ENCODE measurements at regions not wholly inside any gene's neighbourhood (a gene's known extent, or its start where the extent isn't known, plus 50 kb on each side); places are given as distances from the start of the nearest gene placed in this dataset.
"Not testable (repeated sequence)": the region's sequence is repeated elsewhere in the genome, so short reads cannot be mapped to it uniquely, and the experiment has no call there.

- Histone ChIP-seq H3K27ac (no peak overlapping the region), H3K36me3 (no peaks in the 10 kb centered on the region), H3K4me1 (ENCODE audit: low read depth) (no peaks in the 10 kb centered on the region), H3K4me3 (no peak overlapping the region), H3K27me3 (no peaks in the 10 kb centered on the region), H3K9me3 (ENCODE audit: low read depth) (no peaks in the 10 kb centered on the region)
- DNase-seq (ENCODE audit: low read depth in 1 of 2, low spot score in 1 of 2), result no peak
- no peak for TF ChIP-seq CTCF (IDR thresholded peaks at IDR 0.05; ENCODE audit: low read depth, low read length)
These were observed 70.5 kb upstream of the KIT start for GRCh38 chr4:54587107-54587891.

GRCh38 chr4:54588404-54588803 lies 69.4 kb upstream of the KIT start:
- peak in 1 of 2 donors; percentile 17 for DNase-seq (ENCODE audit: low read depth in 1 of 2, low spot score in 1 of 2)
- H3K9me3 ChIP-seq (ENCODE audit: low read depth), result no peaks in the 10 kb centered on the region
- H3K27me3 ChIP-seq, result no peaks in the 10 kb centered on the region
- no peak overlapping the region for H3K27ac ChIP-seq
- no peak overlapping the region for H3K4me3 ChIP-seq
- H3K4me1 ChIP-seq (ENCODE audit: low read depth), result peaks cover 4% of the 10 kb centered on the region
- no peaks in the 10 kb centered on the region for H3K36me3 ChIP-seq
- TF ChIP-seq CTCF (IDR thresholded peaks at IDR 0.05; ENCODE audit: low read depth, low read length), result no peak

- Histone ChIP-seq H3K4me3 (no peak overlapping the region), H3K9me3 (ENCODE audit: low read depth) (no peaks in the 10 kb centered on the region), H3K27ac (no peak overlapping the region), H3K4me1 (ENCODE audit: low read depth) (peaks cover 4% of the 10 kb centered on the region), H3K27me3 (no peaks in the 10 kb centered on the region), H3K36me3 (no peaks in the 10 kb centered on the region)
- DNase-seq (ENCODE audit: low read depth in 1 of 2, low spot score in 1 of 2), result no peak
- TF ChIP-seq CTCF (IDR thresholded peaks at IDR 0.05; ENCODE audit: low read depth, low read length), result no peak
These were observed 68.2 kb upstream of the KIT start for GRCh38 chr4:54589586-54589985.

DNA sequence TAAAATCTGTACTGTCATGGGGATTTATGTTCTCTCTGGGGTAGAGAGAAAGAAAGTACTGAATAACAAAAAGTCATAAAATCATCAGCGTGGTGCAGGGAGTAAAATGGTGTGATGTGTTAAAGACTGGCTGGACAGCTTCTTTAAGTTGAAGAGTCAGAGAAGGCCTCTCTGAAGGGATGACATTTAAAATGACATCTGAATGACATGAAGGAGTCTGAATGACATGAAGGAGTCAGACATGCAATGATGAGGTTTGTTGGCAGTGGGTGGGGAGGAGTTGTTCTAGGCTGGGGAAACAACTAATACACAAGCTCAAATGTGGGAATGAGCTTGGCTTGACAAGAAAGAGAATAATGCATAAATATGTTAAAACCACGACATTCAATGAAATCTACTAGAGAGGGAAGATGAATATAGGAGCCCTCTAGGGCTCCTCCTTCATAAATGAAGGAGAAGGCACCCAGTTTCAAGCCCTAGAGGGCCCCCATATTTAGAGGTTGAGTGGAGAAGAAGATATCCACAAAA lies 63.9 kb upstream of the KIT start:
- Histone ChIP-seq H3K27me3 (no peaks in the 10 kb centered on the region), H3K4me1 (ENCODE audit: low read depth) (peaks cover 13% of the 10 kb centered on the region), H3K9me3 (ENCODE audit: low read depth) (no peaks in the 10 kb centered on the region), H3K36me3 (no peaks in the 10 kb centered on the region), H3K27ac (no peak overlapping the region), H3K4me3 (no peak overlapping the region)
- TF ChIP-seq CTCF (IDR thresholded peaks at IDR 0.05; ENCODE audit: low read depth, low read length), result no peak
- no peak for DNase-seq (ENCODE audit: low read depth in 1 of 2, low spot score in 1 of 2)

DNA sequence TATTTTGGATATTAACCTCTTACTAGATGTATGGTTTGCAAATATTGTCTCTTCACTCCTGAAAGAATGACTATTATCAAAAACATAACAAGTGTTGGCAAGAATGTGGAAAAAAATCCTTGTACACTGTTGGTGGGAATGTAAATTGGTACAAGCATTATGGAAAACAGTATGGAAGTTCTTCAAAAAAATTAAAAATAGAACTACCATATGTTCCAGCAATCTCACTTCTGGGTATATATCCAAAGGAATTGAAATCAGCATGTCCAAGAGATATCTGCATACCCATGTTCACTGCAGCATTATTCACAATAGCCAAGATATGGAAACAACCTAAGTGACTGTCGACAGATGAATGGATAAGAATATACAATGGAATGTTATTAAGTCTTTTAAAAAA lies 61.6 kb upstream of the KIT start:
- Histone ChIP-seq H3K9me3 (ENCODE audit: low read depth) (no peaks in the 10 kb centered on the region), H3K36me3 (no peaks in the 10 kb centered on the region), H3K4me1 (ENCODE audit: low read depth) (peaks cover 13% of the 10 kb centered on the region), H3K27ac (no peak overlapping the region), H3K27me3 (no peaks in the 10 kb centered on the region), H3K4me3 (no peak overlapping the region)
- TF ChIP-seq CTCF (IDR thresholded peaks at IDR 0.05; ENCODE audit: low read depth, low read length), result no peak
- peak in 1 of 2 donors; percentile 16 for DNase-seq (ENCODE audit: low read depth in 1 of 2, low spot score in 1 of 2)

DNA sequence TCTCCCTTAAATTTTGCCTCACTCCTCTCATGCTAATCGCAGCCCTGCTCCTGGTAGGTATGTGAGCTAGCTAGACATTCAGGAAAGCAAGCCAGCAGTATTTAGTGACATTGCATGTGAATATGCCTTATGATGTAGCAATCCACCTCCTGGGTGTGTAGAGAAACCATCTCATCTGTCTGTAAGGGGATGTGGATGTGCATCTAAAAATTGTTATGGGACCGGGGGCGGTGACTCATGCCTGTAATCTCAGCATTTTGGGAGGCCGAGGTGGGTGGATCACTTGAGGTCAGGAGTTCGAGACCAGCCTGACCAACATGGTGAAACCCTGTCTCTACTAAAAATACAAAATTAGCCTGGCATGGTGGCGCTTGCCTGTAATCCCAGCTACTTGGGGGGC lies 60.1 kb upstream of the KIT start:
- DNase-seq (ENCODE audit: low read depth in 1 of 2, low spot score in 1 of 2); H3K27ac ChIP-seq; H3K36me3 ChIP-seq; H3K4me1 ChIP-seq (ENCODE audit: low read depth); H3K9me3 ChIP-seq (ENCODE audit: low read depth); H3K4me3 ChIP-seq; H3K27me3 ChIP-seq: not testable (repeated sequence)

DNA sequence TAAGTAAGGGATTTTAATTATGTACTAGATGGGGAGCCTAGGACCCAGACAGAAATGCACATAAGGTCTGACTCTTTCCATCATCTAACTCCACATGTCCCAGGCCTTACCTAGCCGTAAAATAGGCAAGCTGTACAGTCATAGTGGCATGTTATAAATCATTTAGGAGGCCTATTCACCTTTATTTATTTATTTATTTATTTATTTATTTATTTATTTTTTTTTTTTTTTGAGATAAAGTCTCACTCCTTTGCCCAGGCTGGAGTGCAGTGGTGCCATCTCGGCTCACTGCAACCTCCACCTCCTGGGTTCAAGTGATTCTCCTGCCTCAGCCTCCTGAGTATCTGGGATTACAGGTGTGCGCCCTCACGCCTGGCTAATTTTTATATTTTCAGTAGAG lies 55.6 kb upstream of the KIT start:
- H3K27me3 ChIP-seq; H3K4me1 ChIP-seq (ENCODE audit: low read depth); DNase-seq (ENCODE audit: low read depth in 1 of 2, low spot score in 1 of 2); H3K4me3 ChIP-seq; H3K9me3 ChIP-seq (ENCODE audit: low read depth); H3K27ac ChIP-seq; H3K36me3 ChIP-seq: not testable (repeated sequence)

Data from cardiac muscle cell (in vitro differentiated cells and primary cell).